ENCODE measurements at regions not wholly inside any gene's neighbourhood (a gene's known extent, or its start where the extent isn't known, plus 50 kb on each side); places are given as distances from the start of the nearest gene placed in this dataset.

DNA sequence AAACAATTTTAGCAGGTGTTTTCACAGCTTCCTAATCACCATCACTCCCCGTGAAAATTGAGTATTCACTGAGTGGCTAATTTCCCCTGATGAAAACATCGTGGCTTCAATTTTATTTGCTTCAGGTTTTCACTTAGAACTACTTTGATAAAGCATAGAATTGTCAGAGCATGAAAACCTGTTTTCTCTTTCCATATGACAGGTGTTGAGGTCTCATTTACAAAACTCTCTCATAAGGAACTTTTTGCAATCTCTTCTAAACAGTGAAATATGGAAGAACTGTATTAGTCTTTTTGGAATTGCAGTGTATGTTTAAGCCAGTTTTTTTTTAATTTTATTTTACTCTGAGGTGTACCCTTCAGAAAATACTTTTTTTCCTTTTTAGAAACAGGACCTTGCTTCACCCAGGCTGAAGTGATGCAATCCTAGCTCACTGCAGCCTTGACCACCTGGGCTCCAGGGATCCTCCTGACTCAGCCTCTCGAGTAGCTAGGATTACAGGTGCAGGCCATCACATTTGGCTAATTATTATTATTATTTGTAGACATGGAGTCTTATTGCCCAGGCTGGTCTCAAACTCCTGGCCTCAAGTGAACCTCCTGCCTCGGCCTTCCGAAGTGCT is 111.2 kb upstream of the RAPGEF2 start:
- Histone ChIP-seq H2AFZ (ENCODE audit: low read length) (no peak overlapping the region), H3K9me3 (ENCODE audit: control insufficient read depth, insufficient read depth, low read depth, low read length) (no peaks in the 10 kb centered on the region), H3K4me3 (replicated peaks in 1 of 4; ENCODE audit: control extremely low read depth in 1 of 4, insufficient read depth in 1 of 4, low read depth in 3 of 4, low read length in 4 of 4) (no peak overlapping the region), H3K4me1 (ENCODE audit: control insufficient read depth, extremely low read depth, insufficient read depth, low read length) (no peaks in the 10 kb centered on the region), H3K4me2 (ENCODE audit: extremely low read depth, insufficient read depth, low read length) (no peak overlapping the region), H3K27ac (ENCODE audit: insufficient read depth, low read length) (no peak overlapping the region), H3K9ac (ENCODE audit: insufficient read depth, low read length) (no peak overlapping the region), H3K36me3 (ENCODE audit: control insufficient read depth, insufficient read depth, low read length) (no peaks in the 10 kb centered on the region), H3K79me2 (ENCODE audit: control insufficient read depth, insufficient read depth, low read length) (no peaks in the 10 kb centered on the region), H3K27me3 (ENCODE audit: control insufficient read depth, insufficient read depth, low read length) (no peaks in the 10 kb centered on the region), H4K20me1 (ENCODE audit: control insufficient read depth, extremely low read depth, insufficient read depth, low read length) (no peaks in the 10 kb centered on the region)
- DNase-seq (ENCODE audit: low read depth in 2 of 2) = no peak
- no peak for TF ChIP-seq EZH2 (IDR thresholded peaks at IDR 0.05; ENCODE audit: low read length, missing control alignments)
- TF ChIP-seq, protein P1, sequence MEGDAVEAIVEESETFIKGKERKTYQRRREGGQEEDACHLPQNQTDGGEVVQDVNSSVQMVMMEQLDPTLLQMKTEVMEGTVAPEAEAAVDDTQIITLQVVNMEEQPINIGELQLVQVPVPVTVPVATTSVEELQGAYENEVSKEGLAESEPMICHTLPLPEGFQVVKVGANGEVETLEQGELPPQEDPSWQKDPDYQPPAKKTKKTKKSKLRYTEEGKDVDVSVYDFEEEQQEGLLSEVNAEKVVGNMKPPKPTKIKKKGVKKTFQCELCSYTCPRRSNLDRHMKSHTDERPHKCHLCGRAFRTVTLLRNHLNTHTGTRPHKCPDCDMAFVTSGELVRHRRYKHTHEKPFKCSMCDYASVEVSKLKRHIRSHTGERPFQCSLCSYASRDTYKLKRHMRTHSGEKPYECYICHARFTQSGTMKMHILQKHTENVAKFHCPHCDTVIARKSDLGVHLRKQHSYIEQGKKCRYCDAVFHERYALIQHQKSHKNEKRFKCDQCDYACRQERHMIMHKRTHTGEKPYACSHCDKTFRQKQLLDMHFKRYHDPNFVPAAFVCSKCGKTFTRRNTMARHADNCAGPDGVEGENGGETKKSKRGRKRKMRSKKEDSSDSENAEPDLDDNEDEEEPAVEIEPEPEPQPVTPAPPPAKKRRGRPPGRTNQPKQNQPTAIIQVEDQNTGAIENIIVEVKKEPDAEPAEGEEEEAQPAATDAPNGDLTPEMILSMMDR (conservative IDR thresholded peaks at IDR 0.05 in 1 of 2, IDR thresholded peaks at IDR 0.05 in 1 of 2; ENCODE audit: low read depth in 1 of 2, low read length in 2 of 2) = no peak

DNA sequence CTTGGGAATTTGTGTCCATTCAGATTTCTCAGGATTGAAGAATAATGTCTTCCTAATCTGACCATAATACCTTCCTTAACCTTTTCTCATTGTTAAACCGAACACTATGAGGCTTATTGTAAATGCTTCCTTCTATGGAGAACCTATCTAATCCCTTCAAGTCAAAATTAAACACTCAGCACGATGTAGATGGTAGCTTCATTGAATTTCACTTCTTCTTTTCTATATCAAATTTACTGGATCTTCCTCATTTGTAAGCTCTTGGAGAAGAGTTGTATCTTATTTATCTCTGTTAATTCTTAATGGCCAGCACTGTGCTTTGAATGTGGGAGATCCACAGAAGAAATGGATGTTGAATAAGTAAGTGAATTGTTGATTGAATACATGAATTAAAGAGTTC is 109.0 kb upstream of the RAPGEF2 start:
- H3K4me3 ChIP-seq (replicated peaks in 1 of 4; ENCODE audit: control extremely low read depth in 1 of 4, insufficient read depth in 1 of 4, low read depth in 3 of 4, low read length in 4 of 4) = no peak overlapping the region
- no peak overlapping the region for H2AFZ ChIP-seq (ENCODE audit: low read length)
- no peak overlapping the region for H3K4me2 ChIP-seq (ENCODE audit: extremely low read depth, insufficient read depth, low read length)

DNA sequence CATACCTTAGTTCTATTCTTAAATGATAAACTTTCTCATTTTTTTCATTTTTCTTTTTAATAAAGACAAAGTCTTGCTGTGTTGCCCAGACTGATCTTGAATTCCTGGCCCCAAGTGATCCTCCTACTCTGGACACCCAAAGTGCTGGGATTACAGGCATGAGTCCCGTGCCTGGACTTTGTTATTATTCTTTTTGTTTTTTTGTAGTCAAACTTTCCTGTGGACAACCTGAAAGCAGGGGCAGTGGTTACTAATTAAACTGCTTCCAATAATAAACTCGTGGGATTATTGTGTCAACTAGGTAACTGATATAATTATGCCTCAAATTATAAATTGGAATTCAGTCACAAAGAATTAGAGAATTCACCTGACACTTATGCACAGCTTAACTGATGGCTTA is 107.8 kb upstream of the RAPGEF2 start:
- no peaks in the 10 kb centered on the region for H3K36me3 ChIP-seq (ENCODE audit: control insufficient read depth, insufficient read depth, low read length)

More for the DNA sequence above, 109.0 kb upstream of the RAPGEF2 start:
- TF ChIP-seq EZH2 (IDR thresholded peaks at IDR 0.05; ENCODE audit: low read length, missing control alignments) = no peak
- TF ChIP-seq, protein P1 (conservative IDR thresholded peaks at IDR 0.05 in 1 of 2, IDR thresholded peaks at IDR 0.05 in 1 of 2; ENCODE audit: low read depth in 1 of 2, low read length in 2 of 2) = no peak
- no peak for DNase-seq (ENCODE audit: low read depth in 2 of 2)
- Histone ChIP-seq H3K79me2 (ENCODE audit: control insufficient read depth, insufficient read depth, low read length) (no peaks in the 10 kb centered on the region), H3K27me3 (ENCODE audit: control insufficient read depth, insufficient read depth, low read length) (no peaks in the 10 kb centered on the region), H4K20me1 (ENCODE audit: control insufficient read depth, extremely low read depth, insufficient read depth, low read length) (no peaks in the 10 kb centered on the region), H3K9ac (ENCODE audit: insufficient read depth, low read length) (no peak overlapping the region), H3K36me3 (ENCODE audit: control insufficient read depth, insufficient read depth, low read length) (no peaks in the 10 kb centered on the region), H3K27ac (ENCODE audit: insufficient read depth, low read length) (no peak overlapping the region), H3K9me3 (ENCODE audit: control insufficient read depth, insufficient read depth, low read depth, low read length) (no peaks in the 10 kb centered on the region), H3K4me1 (ENCODE audit: control insufficient read depth, extremely low read depth, insufficient read depth, low read length) (peaks cover 3% of the 10 kb centered on the region)

More for the DNA sequence above, 107.8 kb upstream of the RAPGEF2 start:
- no peaks in the 10 kb centered on the region for H3K27me3 ChIP-seq (ENCODE audit: control insufficient read depth, insufficient read depth, low read length)
- no peak overlapping the region for H3K27ac ChIP-seq (ENCODE audit: insufficient read depth, low read length)
- H2AFZ ChIP-seq (ENCODE audit: low read length) = no peak overlapping the region
- no peak for DNase-seq (ENCODE audit: low read depth in 2 of 2)
- H3K9ac ChIP-seq (ENCODE audit: insufficient read depth, low read length) = no peak overlapping the region
- no peaks in the 10 kb centered on the region for H4K20me1 ChIP-seq (ENCODE audit: control insufficient read depth, extremely low read depth, insufficient read depth, low read length)
- no peak for TF ChIP-seq EZH2 (IDR thresholded peaks at IDR 0.05; ENCODE audit: low read length, missing control alignments)
- TF ChIP-seq, protein P1 (conservative IDR thresholded peaks at IDR 0.05 in 1 of 2, IDR thresholded peaks at IDR 0.05 in 1 of 2; ENCODE audit: low read depth in 1 of 2, low read length in 2 of 2) = no peak
- H3K79me2 ChIP-seq (ENCODE audit: control insufficient read depth, insufficient read depth, low read length) = no peaks in the 10 kb centered on the region
- H3K9me3 ChIP-seq (ENCODE audit: control insufficient read depth, insufficient read depth, low read depth, low read length) = no peaks in the 10 kb centered on the region
- peaks cover 3% of the 10 kb centered on the region for H3K4me1 ChIP-seq (ENCODE audit: control insufficient read depth, extremely low read depth, insufficient read depth, low read length)
- no peak overlapping the region for H3K4me3 ChIP-seq (replicated peaks in 1 of 4; ENCODE audit: control extremely low read depth in 1 of 4, insufficient read depth in 1 of 4, low read depth in 3 of 4, low read length in 4 of 4)
- no peak overlapping the region for H3K4me2 ChIP-seq (ENCODE audit: extremely low read depth, insufficient read depth, low read length)
